K562 (cell line): ENCODE measurements at regions not wholly inside any gene's neighbourhood (a gene's known extent, or its start where the extent isn't known, plus 50 kb on each side); places are given as distances from the start of the nearest gene placed in this dataset.

Experiments used
- ARHGAP35 ChIP-seq: fragments of 450-650 bp; IDR thresholded peaks from 2 replicates; pipeline ENCODE4 v1.6.1; 2018; ENCODE audit not compliant: partially characterized antibody
- HMG20A ChIP-seq: fragments of 450-650 bp; formaldehyde crosslinking; conservative IDR thresholded peaks from 2 replicates; pipeline ENCODE4 v1.4.0; 2020; ENCODE audit warnings: mild to moderate bottlenecking, mixed read lengths
- JUNB ChIP-seq: fragments of 450-650 bp; formaldehyde crosslinking; conservative IDR thresholded peaks from 2 replicates; pipeline ENCODE4 v1.4.0; 2020; ENCODE audit warnings: mild to moderate bottlenecking
- MAFK ChIP-seq: IDR thresholded peaks from 2 replicates; pipeline ENCODE4 v1.6.1; 2011; ENCODE audit warnings: low read length, improper control_type of control experiment
- PHB2 ChIP-seq: fragments of 450-650 bp; IDR thresholded peaks from 2 replicates; pipeline ENCODE4 v1.6.1; 2017; ENCODE audit warnings: low read depth
- SNRNP70 ChIP-seq: fragments of 200-400 bp; formaldehyde crosslinking; optimal IDR thresholded peaks from 2 replicates; pipeline ENCODE3; 2017; ENCODE audit warnings: low read depth, low read length
- TGIF2 ChIP-seq: sonication (generic); formaldehyde crosslinking; IDR thresholded peaks from 2 replicates; pipeline ENCODE4 v1.8.1; 2022; ENCODE audit warnings: mild to moderate bottlenecking, missing genetic modification reagents, moderate library complexity
- ZNF212 ChIP-seq: fragments of 450-650 bp; formaldehyde crosslinking; IDR thresholded peaks from 2 replicates; pipeline ENCODE4 v1.4.0; 2020; ENCODE audit warnings: mild to moderate bottlenecking
- ZNF561 ChIP-seq: fragments of 450-650 bp; formaldehyde crosslinking; conservative IDR thresholded peaks from 2 replicates; pipeline ENCODE4 v1.4.0; 2020; ENCODE audit warnings: mild to moderate bottlenecking, moderate library complexity

GRCh38 chr6:63395381-63395780, 75.6 kb upstream of the LGSN start:
- TF ChIP-seq HMG20A (CRISPR knock-in tag) (no peak), MAFK (no peak), JUNB (no peak), ZNF212 (CRISPR knock-in tag) (no peak), ARHGAP35 (no peak), SNRNP70 (no peak), PHB2 (no peak), TGIF2 (no peak), ZNF561 (no peak)
